ENCODE measurements at regions not wholly inside any gene's neighbourhood (a gene's known extent, or its start where the extent isn't known, plus 50 kb on each side); places are given as distances from the start of the nearest gene placed in this dataset.
"Not testable (repeated sequence)": the region's sequence is repeated elsewhere in the genome, so short reads cannot be mapped to it uniquely, and the experiment has no call there.

DNA sequence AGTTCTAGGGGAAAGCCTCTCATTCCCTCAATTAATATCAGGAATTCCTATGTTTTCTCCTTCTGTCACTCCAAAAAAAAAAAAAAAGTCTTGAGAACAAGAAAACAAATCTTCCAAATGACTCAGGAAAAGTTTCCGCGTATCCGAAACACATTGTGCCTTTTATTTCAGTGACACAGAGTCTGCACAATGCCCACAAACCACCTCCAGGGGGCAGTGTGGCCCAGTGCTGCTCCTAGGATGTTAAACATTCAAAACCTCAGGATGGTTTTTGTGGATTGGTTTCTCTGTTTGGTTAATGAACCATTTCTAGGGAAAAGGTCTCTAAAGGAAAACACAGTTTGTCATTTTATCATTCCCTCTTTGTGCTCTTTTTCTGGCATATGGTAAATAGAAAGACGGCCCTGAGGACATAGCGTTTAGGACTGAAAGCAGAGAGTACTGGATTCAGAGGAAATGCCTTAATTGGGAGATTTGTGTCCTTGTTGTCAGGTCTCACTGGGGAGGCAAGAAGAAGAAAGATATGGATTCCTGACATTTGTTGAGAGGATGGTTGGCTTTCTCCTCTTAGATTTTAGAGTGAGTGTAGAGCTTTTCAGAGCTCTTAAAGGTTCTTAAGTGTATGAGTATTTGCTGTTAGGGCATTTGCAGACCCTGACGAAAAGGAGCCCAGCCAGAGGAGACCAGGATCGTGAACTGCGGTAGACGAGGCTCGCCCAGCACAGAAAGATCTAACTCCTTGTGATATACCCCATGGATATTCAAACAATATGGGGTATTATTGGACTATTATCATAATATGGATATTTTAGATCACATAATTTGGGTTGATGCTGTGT, 65.7 kb upstream of the MAP9 start:
- DNase-seq, result peak; percentile 26

DNA sequence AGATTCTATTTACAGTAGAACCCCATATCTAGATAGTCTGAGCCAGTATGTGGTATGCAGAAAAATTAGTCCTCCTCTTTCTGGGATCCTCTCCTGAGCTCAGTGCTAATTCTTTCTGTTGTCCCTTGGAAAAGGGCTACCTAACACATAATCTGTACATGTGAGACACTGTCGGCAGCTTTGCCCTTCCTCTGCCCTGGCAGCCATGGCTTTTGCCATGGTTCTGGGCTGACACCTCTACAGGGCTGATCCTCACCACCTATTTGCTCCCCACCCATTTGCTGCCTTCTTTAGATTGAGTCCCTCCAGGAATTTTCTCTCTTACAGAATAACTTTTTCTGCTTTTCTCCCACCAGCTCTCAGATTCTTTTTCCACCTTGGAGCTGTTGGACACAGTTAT, 64.7 kb upstream of the MAP9 start:
- DNase-seq, result no peak

DNA sequence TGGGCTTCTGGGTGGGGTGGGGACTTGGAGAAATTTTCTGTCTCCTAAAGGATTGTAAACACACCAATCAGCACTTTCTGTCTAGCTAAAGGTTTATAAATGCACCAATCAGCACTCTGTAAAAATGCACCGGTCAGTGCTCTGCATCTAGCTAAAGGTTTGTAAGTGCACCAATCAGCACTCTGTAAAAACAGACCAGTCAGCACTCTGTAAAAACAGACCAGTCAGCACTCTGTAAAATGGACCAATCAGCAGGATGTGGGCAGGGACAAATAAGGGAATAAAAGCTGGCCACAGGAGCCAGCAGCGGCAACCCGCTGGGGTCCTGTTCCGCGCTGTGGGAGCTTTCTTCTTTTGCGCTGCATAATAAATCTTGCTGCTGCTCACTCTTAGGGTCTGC, 63.0 kb upstream of the MAP9 start:
- not testable (repeated sequence) for DNase-seq

- DNase-seq, result no peak
Observed at GRCh38 chr4:155434904-155435303, 58.1 kb upstream of the MAP9 start.

DNA sequence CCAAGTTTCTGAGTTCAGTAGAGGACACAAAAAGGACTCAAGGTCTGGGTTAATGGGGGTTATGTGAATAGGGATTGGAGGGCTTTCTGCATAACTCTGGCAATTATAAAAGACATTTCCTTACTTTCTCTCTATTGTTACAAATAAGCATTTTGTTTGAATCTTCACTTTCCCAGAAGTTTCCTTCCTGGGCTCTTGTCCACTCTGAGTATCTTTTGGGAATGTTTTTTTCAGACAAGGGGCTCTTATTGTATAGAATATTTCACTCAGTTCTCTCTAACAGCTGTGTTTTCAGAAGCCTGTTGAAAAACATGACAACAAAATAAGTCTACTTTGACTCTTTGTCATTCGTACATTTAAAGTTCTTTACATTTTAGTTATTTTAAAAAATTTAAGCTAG, 57.6 kb upstream of the MAP9 start:
- DNase-seq, result no peak

GRCh38 chr4:155433636-155434360, 57.0 kb upstream of the MAP9 start:
- DNase-seq, result peak; percentile 63

DNA sequence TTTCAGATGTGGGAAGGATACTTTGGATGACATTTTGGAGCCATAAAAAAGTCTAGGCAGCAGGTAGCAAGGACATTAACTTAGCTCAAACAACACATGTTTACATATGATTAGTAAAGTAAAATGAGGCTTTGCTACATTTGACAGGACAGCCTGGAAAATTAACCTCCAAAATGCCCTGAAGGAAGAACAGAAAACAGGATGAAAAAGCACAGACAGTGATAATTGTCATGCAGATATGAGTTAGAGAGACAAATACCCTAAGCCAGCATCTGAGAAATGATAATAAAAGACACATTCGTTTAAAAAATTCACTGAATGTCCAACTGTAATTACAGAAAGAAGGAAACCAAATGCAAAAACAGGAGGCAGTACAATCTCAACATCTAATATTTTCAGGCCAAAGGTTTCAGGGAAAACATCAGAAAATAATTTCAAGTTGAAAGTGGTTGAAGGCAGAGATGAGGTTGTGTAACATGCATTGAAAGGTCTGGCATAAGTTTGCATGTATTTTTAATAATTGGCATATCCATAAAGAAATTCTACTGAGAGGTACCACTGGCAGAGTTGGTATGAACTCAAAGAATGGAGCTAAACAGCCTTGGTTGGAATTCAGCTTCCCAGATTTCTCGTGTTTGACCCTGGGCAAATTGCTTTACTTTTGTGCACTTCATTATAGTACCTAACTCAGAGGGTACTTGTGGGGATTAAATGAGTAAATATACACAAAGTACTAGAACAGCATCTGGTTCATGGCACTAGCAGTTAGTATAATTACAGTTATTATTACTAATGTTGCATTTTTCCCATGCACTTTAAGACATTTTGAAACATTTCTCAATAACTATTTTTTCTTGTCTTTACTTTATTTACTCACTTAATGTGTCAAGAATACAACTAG, 54.4 kb upstream of the MAP9 start:
- DNase-seq, result no peak

GRCh38 chr4:155428128-155428527, 51.4 kb upstream of the MAP9 start:
- no peak for DNase-seq

DNA sequence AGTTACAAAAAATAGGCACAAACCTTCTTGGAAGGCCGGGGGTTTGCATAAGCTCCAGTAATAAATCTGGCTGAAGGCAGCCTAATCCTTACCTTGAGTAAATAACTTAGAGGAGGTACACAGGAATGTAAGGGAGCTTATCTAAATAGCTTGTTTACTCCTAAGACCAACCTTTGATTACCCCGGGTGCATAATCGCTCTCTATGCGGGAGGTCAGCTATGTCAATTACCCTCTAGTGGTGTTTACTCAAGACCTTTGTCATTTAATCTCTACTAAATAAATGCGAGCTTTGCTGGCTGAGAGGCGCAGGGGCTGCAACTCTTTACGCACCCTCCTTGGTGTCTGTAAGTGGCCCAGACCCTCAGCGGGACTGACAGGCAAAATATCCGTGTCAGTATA, 50.2 kb upstream of the MAP9 start:
- no peak for DNase-seq
